Karpas-422 (cell line): ENCODE measurements at regions not wholly inside any gene's neighbourhood (a gene's known extent, or its start where the extent isn't known, plus 50 kb on each side); places are given as distances from the start of the nearest gene placed in this dataset.

Experiments
- DNase-seq: peaks from one replicate; pipeline ENCODE4 v3.0.0-alpha.2; 2015
- H2AFZ ChIP-seq: fragments of 200-600 bp; sonication (generic); 2 replicates; pipeline ENCODE4 v1.6.1; 2014; ENCODE audit warnings: antibody characterized with exemption, low read length, mixed read lengths
- H3K27ac ChIP-seq: fragments of 200-600 bp; sonication (generic); 2 replicates; pipeline ENCODE4 v1.5.1; 2014; ENCODE audit warnings: mild to moderate bottlenecking, low read length, moderate library complexity
- H3K27me3 ChIP-seq: fragments of 200-600 bp; sonication (generic); 2 replicates; pipeline ENCODE4 v1.6.1; 2014; ENCODE audit warnings: low read length, mixed read lengths
- H3K36me3 ChIP-seq: fragments of 200-600 bp; sonication (generic); 2 replicates; pipeline ENCODE4 v1.6.1; 2014; ENCODE audit warnings: low read length, mixed read lengths; ENCODE audit not compliant: insufficient read depth
- H3K4me1 ChIP-seq: fragments of 200-600 bp; sonication (generic); 2 replicates; pipeline ENCODE4 v1.6.1; 2014; ENCODE audit warnings: mild to moderate bottlenecking, low read length, mixed read lengths
- H3K4me2 ChIP-seq: fragments of 200-600 bp; sonication (generic); 2 replicates; pipeline ENCODE4 v1.6.1; 2014; ENCODE audit warnings: low read length, low read depth, mild to moderate bottlenecking; ENCODE audit not compliant: poor library complexity, severe bottlenecking
- H3K4me3 ChIP-seq: fragments of 200-600 bp; sonication (generic); 2 replicates; pipeline ENCODE4 v1.5.1; 2014; ENCODE audit warnings: mild to moderate bottlenecking, antibody characterized with exemption, low read length, mixed read lengths
- H3K79me2 ChIP-seq: fragments of 200-600 bp; sonication (generic); 2 replicates; pipeline ENCODE4 v1.6.1; 2014; ENCODE audit warnings: mild to moderate bottlenecking, low read length, mixed read lengths
- H3K9ac ChIP-seq: fragments of 200-600 bp; sonication (generic); 2 replicates; pipeline ENCODE4 v1.6.0; 2014; ENCODE audit warnings: low read length
- H3K9me2 ChIP-seq: fragments of 200-600 bp; sonication (generic), shearing (Covaris generic); replicated peaks from 2 replicates; pipeline ENCODE4 v1.6.0; 2014; ENCODE audit warnings: mild to moderate bottlenecking, low read length, moderate library complexity; ENCODE audit not compliant: insufficient read depth
- H3K9me3 ChIP-seq: fragments of 300-700, 200-600 bp; sonication (generic); 2 replicates; pipeline ENCODE4 v1.6.1; 2014; ENCODE audit warnings: low read length, mixed read lengths
- H4K20me1 ChIP-seq: fragments of 200-600 bp; sonication (generic); 2 replicates; pipeline ENCODE4 v1.6.1; 2014; ENCODE audit warnings: mild to moderate bottlenecking, antibody characterized with exemption, low read length, low read depth; ENCODE audit not compliant: insufficient read depth

- no peak overlapping the region for H2AFZ ChIP-seq
- no peaks in the 10 kb centered on the region for H3K27me3 ChIP-seq
- no peak overlapping the region for H3K4me2 ChIP-seq
- H3K9me3 ChIP-seq, result peaks cover 43% of the 10 kb centered on the region
- no peaks in the 10 kb centered on the region for H4K20me1 ChIP-seq
- DNase-seq, result no peak
- H3K27ac ChIP-seq, result no peak overlapping the region
- no peak overlapping the region for H3K4me3 ChIP-seq
- H3K79me2 ChIP-seq, result no peaks in the 10 kb centered on the region
- no peak overlapping the region for H3K9ac ChIP-seq
- no peaks in the 10 kb centered on the region for H3K4me1 ChIP-seq
- H3K9me2 ChIP-seq, result no peaks in the 10 kb centered on the region
- no peaks in the 10 kb centered on the region for H3K36me3 ChIP-seq
Observed at GRCh38 chr2:139020287-139020686, 240.1 kb upstream of the NXPH2 start.

GRCh38 chr2:139018252-139018651 lies 238.1 kb upstream of the NXPH2 start:
- H3K9me2 ChIP-seq, result no peaks in the 10 kb centered on the region
- H3K27ac ChIP-seq, result no peak overlapping the region
- H3K4me1 ChIP-seq, result no peaks in the 10 kb centered on the region
- no peaks in the 10 kb centered on the region for H4K20me1 ChIP-seq
- H3K36me3 ChIP-seq, result no peaks in the 10 kb centered on the region
- no peak overlapping the region for H3K4me2 ChIP-seq
- no peak overlapping the region for H3K9ac ChIP-seq
- no peak overlapping the region for H2AFZ ChIP-seq
- no peak for DNase-seq
- H3K4me3 ChIP-seq, result no peak overlapping the region
- H3K27me3 ChIP-seq, result no peaks in the 10 kb centered on the region
- no peaks in the 10 kb centered on the region for H3K79me2 ChIP-seq
- peaks cover 44% of the 10 kb centered on the region for H3K9me3 ChIP-seq

- no peak overlapping the region for H3K27ac ChIP-seq
- H3K36me3 ChIP-seq, result no peaks in the 10 kb centered on the region
- H3K9me2 ChIP-seq, result no peaks in the 10 kb centered on the region
- no peak overlapping the region for H3K4me3 ChIP-seq
- no peak overlapping the region for H2AFZ ChIP-seq
- no peak for DNase-seq
- H3K9me3 ChIP-seq, result peaks cover 16% of the 10 kb centered on the region
- no peaks in the 10 kb centered on the region for H3K79me2 ChIP-seq
- no peak overlapping the region for H3K9ac ChIP-seq
- H3K4me1 ChIP-seq, result no peaks in the 10 kb centered on the region
- no peaks in the 10 kb centered on the region for H3K27me3 ChIP-seq
- no peak overlapping the region for H3K4me2 ChIP-seq
- no peaks in the 10 kb centered on the region for H4K20me1 ChIP-seq
Observed at GRCh38 chr2:139007130-139007529, 226.9 kb upstream of the NXPH2 start.

- H3K36me3 ChIP-seq, result no peaks in the 10 kb centered on the region
- DNase-seq, result no peak
- no peaks in the 10 kb centered on the region for H3K79me2 ChIP-seq
- no peaks in the 10 kb centered on the region for H4K20me1 ChIP-seq
- peaks cover 3% of the 10 kb centered on the region; the same call in 1 of the 2 replicates for H3K9me2 ChIP-seq
- peaks cover 22% of the 10 kb centered on the region for H3K9me3 ChIP-seq
- H3K4me1 ChIP-seq, result no peaks in the 10 kb centered on the region
- no peak overlapping the region for H2AFZ ChIP-seq
- no peaks in the 10 kb centered on the region for H3K27me3 ChIP-seq
- no peak overlapping the region for H3K27ac ChIP-seq
- H3K4me2 ChIP-seq, result no peak overlapping the region
- no peak overlapping the region for H3K9ac ChIP-seq
- H3K4me3 ChIP-seq, result no peak overlapping the region
Observed at GRCh38 chr2:139000131-139000785, 220.1 kb upstream of the NXPH2 start.

- Histone ChIP-seq H3K27ac (no peak overlapping the region), H3K4me2 (no peak overlapping the region), H3K79me2 (no peaks in the 10 kb centered on the region), H3K36me3 (no peaks in the 10 kb centered on the region), H3K4me1 (no peaks in the 10 kb centered on the region), H3K9me3 (peaks cover 19% of the 10 kb centered on the region; the same call in 1 of the 2 replicates), H4K20me1 (no peaks in the 10 kb centered on the region), H2AFZ (no peak overlapping the region), H3K9me2 (peaks cover 3% of the 10 kb centered on the region; the same call in 1 of the 2 replicates), H3K27me3 (no peaks in the 10 kb centered on the region), H3K4me3 (no peak overlapping the region), H3K9ac (no peak overlapping the region)
- no peak for DNase-seq
Observed at GRCh38 chr2:138997856-138998517, 217.8 kb upstream of the NXPH2 start.

GRCh38 chr2:138997346-138997745 lies 217.2 kb upstream of the NXPH2 start:
- H3K27me3 ChIP-seq, result no peaks in the 10 kb centered on the region
- no peak overlapping the region for H3K4me3 ChIP-seq
- no peaks in the 10 kb centered on the region for H3K79me2 ChIP-seq
- H2AFZ ChIP-seq, result no peak overlapping the region
- no peak overlapping the region for H3K4me2 ChIP-seq
- H3K27ac ChIP-seq, result no peak overlapping the region
- H3K9ac ChIP-seq, result no peak overlapping the region
- H4K20me1 ChIP-seq, result no peaks in the 10 kb centered on the region
- no peaks in the 10 kb centered on the region for H3K36me3 ChIP-seq
- DNase-seq, result no peak
- no peaks in the 10 kb centered on the region for H3K4me1 ChIP-seq
- peaks cover 3% of the 10 kb centered on the region; the same call in 1 of the 2 replicates for H3K9me2 ChIP-seq
- peaks cover 21% of the 10 kb centered on the region; the same call in 1 of the 2 replicates for H3K9me3 ChIP-seq

GRCh38 chr2:138994502-138994901 lies 214.3 kb upstream of the NXPH2 start:
- no peaks in the 10 kb centered on the region for H3K36me3 ChIP-seq
- H4K20me1 ChIP-seq, result no peaks in the 10 kb centered on the region
- no peak for DNase-seq
- peaks cover 21% of the 10 kb centered on the region for H3K9me3 ChIP-seq
- no peaks in the 10 kb centered on the region for H3K27me3 ChIP-seq
- no peaks in the 10 kb centered on the region for H3K79me2 ChIP-seq
- peaks cover 3% of the 10 kb centered on the region; the same call in 1 of the 2 replicates for H3K9me2 ChIP-seq
- no peak overlapping the region for H3K27ac ChIP-seq
- no peak overlapping the region for H3K4me3 ChIP-seq
- H2AFZ ChIP-seq, result no peak overlapping the region
- no peaks in the 10 kb centered on the region for H3K4me1 ChIP-seq
- no peak overlapping the region for H3K9ac ChIP-seq
- H3K4me2 ChIP-seq, result no peak overlapping the region

GRCh38 chr2:138985881-138986280 lies 205.7 kb upstream of the NXPH2 start:
- Histone ChIP-seq H3K9me3 (peaks cover 31% of the 10 kb centered on the region), H3K79me2 (no peaks in the 10 kb centered on the region), H2AFZ (no peak overlapping the region), H3K4me2 (no peak overlapping the region), H3K4me3 (no peak overlapping the region), H4K20me1 (no peaks in the 10 kb centered on the region), H3K27me3 (no peaks in the 10 kb centered on the region), H3K4me1 (no peaks in the 10 kb centered on the region), H3K36me3 (no peaks in the 10 kb centered on the region), H3K27ac (no peak overlapping the region), H3K9me2 (no peaks in the 10 kb centered on the region), H3K9ac (no peak overlapping the region)
- no peak for DNase-seq
